Neural progenitor cell (in vitro differentiated cells): ENCODE measurements at regions not wholly inside any gene's neighbourhood (a gene's known extent, or its start where the extent isn't known, plus 50 kb on each side); places are given as distances from the start of the nearest gene placed in this dataset.

Source experiments
- CTCF ChIP-seq: fragments of 200-600 bp; sonication (generic); IDR thresholded peaks from 2 replicates; pipeline ENCODE4 v1.5.1; 2017; ENCODE audit warnings: antibody characterized with exemption, mild to moderate bottlenecking
- EZH2 ChIP-seq: fragments of 200-600 bp; sonication (generic); IDR thresholded peaks from 2 replicates; pipeline ENCODE4 v1.6.1; 2017; ENCODE audit warnings: antibody characterized with exemption, mild to moderate bottlenecking, moderate library complexity

GRCh38 chr3:160159806-160160205 is 65.4 kb upstream of the C3orf80 start:
- TF ChIP-seq EZH2 (no peak), CTCF (no peak)
